ENCODE measurements at regions not wholly inside any gene's neighbourhood (a gene's known extent, or its start where the extent isn't known, plus 50 kb on each side); places are given as distances from the start of the nearest gene placed in this dataset.

DNA sequence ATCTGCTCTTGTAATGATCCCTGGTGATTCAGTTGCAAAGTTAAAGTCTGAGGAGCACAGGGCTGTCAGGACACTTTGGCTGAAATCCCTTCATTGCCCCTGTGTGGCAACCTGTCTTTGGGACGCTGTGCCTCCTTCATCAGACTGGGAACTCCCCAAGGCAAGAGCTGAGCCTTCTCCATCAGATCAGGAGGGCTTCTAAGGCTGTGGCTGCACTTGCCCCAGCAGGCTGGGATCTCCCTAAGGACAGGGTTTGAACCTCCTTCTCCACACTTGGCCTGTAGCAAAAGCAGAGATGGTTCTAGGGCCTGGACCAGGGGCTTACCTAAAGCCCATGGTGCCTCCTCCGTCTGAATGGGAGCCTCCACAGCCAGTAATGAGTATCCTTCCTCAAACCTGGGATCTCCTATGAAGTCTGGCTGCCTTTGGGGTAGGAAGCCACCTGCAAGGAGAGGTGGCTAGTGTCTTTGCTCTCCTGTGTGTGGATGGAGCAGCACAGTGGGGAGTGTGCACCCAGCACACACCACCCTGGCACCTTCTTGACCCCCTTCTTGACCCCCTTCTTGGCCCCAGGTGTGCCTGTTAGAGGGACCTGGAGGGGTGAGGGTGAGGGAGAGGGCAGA is 79.0 kb upstream of the NKD1 start:
- DNase-seq = no peak

GRCh38 chr16:50468749-50469078 is 79.5 kb upstream of the NKD1 start:
- no peak for DNase-seq

GRCh38 chr16:50467943-50468748 is 80.0 kb upstream of the NKD1 start:
- DNase-seq = peak; percentile 28

GRCh38 chr16:50467559-50467942 is 80.6 kb upstream of the NKD1 start:
- no peak for DNase-seq

GRCh38 chr16:50466170-50466569 is 82.0 kb upstream of the NKD1 start:
- no peak for DNase-seq

- DNase-seq = no peak
These were observed 83.6 kb upstream of the NKD1 start for GRCh38 chr16:50464325-50465290.

DNA sequence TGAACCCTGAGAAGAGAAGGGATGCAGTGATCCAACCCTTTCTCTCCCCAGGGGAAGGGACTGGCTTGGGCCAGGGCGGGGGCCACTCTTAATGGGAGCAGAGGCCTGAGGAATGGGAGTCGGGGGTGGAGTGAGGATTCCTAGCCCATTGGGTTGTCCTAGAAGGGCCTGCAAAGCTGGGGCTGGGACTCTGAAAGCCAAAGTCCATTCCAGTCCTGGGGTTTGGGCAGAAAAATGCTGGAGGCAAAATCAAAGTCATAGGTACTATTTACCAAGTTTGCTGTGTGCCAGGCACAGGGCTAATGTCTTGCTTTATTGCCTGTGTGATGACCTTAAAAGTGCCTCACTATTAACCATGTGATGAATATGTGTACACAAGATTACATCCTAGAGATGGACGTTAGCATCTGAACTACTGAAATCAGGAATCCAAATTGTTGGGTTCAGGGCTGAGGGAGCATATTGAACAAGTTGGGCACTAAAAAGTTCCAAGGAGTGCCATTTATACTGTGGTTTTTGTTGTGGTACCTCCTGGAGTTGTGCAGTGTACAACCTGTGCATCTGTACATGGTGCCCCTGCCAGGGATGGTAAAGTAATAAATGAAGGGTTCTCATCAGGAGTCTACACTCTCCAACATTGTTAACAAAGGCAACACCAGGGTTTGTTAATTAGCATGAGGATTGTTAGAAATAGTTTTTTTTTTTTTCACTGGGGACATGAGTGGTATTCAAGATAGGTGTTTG is 84.4 kb upstream of the NKD1 start:
- no peak for DNase-seq

- DNase-seq = no peak
These were observed 85.2 kb upstream of the NKD1 start for GRCh38 chr16:50462793-50463507.

DNA sequence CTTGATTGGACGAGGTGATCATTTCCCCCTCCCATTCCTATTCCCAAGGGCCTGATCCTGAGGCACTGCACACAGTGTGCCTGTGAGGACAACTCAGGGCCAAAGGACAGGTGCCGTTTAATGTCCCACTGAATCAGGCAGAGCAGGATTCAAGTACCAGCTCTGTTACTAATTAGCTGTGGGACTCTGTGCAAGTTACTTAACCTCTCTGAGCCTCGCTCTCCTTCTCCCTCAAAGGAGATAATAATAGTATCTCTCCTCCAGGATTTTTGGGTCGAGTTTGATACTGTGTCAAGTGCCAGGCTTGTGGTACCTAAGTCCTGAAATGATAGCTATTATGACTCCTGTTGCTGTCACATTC is 86.8 kb upstream of the NKD1 start:
- DNase-seq = no peak

GRCh38 chr16:50460538-50461399 is 87.4 kb upstream of the NKD1 start:
- DNase-seq = no peak

DNA sequence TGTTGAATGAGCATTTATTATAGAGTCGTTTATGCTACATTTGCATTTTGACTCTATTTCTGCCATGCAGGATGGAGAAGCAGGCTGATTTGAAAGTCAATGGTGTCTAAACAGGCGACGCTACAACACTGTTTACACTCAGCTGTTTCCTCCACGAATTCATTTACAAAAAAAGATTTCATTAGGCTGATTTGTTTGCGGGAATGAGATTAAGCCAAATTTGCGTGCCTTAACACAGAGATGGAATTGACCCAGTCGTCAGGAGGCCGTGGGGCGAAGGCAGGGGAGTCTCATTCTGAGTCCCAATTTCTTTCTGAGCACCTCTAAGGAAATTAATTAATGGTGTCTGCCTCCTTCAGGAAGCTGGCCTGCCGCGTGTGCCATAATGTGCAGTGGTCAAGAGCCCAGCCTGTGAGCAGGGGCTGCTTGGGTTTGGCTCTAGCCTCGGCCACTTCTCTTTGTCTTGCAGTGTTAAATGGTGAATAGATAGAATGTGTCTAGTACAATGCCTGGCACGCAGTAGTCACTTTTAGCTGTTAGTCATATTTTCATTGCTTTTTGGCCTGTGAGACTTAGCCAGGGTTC is 88.6 kb upstream of the NKD1 start:
- no peak for DNase-seq

DNA sequence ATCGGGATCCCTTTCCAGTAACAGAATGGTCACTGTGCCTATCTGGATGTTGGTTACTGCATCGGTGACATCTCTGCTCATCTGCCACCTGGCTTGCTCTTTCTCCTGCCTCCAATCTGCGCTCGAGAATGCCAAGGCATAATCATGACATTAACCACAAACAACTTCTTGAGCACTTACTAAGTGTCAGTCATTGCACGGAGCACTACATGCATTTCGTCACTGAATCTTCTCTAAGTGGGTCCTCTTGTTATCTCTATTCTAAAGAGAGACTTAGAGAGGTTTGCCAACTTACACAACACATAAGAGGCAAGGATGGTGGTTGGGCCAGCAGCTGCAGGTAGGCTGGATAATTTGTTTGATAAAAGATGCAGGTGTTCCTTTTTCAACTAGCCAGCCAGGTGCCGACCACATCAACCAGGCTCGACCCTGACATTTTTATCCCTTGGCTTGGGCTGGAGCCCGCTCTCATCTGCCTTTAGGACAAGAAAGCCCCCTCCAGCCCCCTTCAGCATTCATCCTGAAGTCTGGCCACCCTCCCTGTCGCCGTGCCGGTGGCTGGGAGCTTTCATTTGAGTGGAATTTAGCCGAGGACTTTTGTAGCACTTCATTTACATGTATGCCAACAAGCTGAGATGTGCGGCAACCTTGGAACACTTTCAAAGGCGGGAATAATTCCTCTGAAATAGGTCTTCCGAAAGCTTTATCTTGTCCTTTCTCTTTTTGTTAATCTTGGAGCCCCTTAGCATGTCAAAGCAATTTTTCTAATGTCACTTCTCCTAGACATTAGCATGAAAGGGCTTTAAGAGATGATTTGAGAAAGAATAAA is 89.3 kb upstream of the NKD1 start:
- no peak for DNase-seq

DNA sequence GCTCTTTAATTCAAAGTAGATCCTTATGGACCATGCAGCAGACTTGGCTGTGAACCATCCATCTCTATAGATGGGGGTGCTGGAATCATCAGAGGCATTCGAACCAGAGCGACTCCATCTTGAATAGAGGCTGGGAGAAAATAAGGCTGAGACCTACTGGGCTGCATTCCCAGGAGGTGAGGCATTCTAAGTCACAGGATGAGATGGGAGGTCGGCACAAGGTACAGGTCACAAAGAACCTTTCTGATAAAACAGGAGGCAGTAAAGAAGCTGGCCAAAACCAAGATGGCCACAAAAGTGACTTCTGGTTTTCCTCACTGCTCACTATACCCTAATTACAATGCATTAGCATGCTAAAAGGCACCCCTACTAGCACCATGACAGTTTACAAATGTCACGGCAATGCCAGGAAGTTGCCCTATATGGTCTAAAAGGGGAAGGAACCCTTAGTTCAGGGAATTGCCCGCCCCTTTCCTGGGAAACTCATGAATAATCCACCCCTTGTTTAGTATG is 89.2 kb upstream of the BRD7 start:
- no peak for DNase-seq

- no peak for DNase-seq
These were observed 88.6 kb upstream of the BRD7 start for GRCh38 chr16:50457423-50457822.

DNA sequence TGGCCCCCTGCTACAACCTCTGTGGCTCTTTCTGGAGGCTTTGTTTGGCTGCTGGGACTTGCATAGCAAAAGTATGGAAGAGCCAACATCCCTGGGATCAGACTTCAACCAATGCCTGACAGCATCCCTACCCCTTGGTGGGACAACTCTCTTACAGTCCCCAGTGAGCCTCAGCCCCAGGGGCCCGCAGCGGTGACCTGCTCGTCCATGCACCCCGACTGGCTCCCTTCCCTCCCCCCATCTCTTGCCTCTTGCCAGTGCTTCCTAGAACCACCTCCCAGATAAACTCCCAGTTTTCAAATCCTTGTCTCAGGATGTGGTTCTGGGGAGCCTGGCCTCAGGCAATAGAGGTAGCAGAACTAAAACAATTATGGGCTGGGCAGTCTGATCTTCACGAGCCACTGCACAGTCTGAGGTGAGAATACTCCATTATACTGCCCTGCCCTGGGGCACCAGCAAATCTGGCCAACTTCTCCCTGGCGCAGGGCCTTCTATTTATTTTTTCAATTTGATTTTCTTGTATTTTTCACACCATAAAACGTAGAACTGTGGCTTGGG is 86.6 kb upstream of the BRD7 start:
- no peak for DNase-seq

DNA sequence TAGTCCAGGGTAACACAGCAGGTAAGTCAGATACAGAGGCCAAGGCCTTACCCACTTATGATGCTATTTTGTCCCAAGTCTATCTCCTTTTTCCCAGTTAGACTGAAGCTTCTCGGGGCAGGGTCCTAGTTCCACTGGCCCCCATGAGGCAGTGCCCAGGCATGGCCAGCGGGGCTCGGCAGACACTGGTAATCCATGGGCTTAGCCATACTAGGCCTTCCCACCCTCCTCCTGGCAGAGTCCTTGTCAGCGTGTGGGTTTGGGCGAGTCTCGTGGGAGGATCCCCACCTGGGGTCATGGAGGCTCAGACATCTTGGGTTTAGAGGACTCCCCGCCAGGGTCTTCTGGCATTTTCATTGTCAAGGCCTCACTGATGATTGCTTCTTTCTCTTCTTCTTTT is 84.7 kb upstream of the BRD7 start:
- DNase-seq = no peak

GRCh38 chr16:50451951-50452508 is 83.2 kb upstream of the BRD7 start:
- no peak for DNase-seq

- DNase-seq = no peak
These were observed 82.2 kb upstream of the BRD7 start for GRCh38 chr16:50450957-50451356.

DNA sequence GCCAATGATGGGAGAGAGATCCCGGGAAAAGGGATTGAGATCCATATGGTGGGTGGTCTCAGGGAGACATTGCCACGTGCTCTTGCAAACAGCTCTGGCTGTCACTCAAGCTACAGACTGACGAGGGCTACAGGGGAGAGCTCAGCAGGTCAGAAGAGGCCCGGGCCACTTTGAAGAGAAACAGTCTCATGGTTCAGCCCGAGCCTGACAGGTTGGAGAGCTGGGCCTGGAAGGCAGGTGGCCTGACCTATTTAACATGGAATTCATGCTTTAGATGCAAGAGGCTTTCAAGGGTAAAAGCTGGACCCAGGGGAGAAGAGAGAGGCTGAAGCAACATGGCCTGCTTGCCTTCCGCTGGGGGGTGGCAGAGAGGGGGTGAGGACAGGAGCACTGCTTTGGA is 81.0 kb upstream of the BRD7 start:
- no peak for DNase-seq
